ENCODE measurements at regions not wholly inside any gene's neighbourhood (a gene's known extent, or its start where the extent isn't known, plus 50 kb on each side); places are given as distances from the start of the nearest gene placed in this dataset.

DNA sequence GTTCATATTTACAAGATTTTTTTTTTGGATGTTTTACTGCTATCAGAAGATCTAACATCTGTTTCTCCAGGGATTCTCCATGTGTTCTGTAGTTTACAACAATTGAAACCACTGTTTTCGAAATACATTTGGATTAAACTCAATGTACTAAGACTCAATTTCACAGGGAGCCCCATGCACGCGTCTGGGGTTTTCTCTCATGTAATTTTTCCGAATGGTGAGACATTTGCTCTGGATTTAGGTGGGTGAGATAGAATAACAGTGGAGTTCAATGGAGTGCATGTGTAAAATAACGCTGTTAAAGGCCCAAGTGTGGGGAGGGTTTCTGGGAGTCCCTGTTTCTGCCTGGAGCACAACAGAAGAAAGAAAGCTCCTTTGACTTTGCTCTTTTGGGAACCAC, 330.3 kb downstream of the TSHZ3 start:
- DNase-seq = no peak
- H3K4me3 Mint-ChIP-seq = no peak overlapping the region
- no peaks in the 10 kb centered on the region for H3K4me1 Mint-ChIP-seq
- H3K27ac Mint-ChIP-seq = no peak overlapping the region
- H3K9me3 Mint-ChIP-seq = no peaks in the 10 kb centered on the region
- peaks cover 15% of the 10 kb centered on the region for H3K27me3 Mint-ChIP-seq (ENCODE audit: low read depth, poor library complexity)
- H3K36me3 Mint-ChIP-seq (ENCODE audit: low read depth) = no peaks in the 10 kb centered on the region
- no peak for TF ChIP-seq CTCF (IDR thresholded peaks at IDR 0.05)

DNA sequence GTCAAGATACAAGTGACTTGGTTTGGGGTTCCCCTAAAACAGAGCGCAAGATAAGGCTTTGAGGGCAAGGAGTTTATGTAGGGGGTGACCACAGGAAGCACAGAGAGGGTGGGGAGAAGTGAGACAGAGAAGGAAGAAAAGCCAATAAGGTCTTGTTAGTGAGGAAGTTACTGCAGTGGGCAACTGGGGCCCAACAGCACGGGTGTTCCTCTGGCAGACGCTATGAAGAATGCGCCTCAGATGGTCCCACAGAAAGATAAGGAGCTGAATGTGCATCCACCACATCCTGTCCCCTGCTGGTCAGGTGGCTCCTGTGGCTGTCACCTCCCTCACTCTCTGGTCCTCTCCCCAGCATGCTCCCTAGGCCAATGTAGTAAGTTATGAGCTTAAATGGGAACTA, 333.5 kb downstream of the TSHZ3 start:
- no peak overlapping the region for H3K27ac Mint-ChIP-seq
- no peak overlapping the region for H3K4me3 Mint-ChIP-seq
- no peaks in the 10 kb centered on the region for H3K9me3 Mint-ChIP-seq
- no peaks in the 10 kb centered on the region for H3K36me3 Mint-ChIP-seq (ENCODE audit: low read depth)
- H3K4me1 Mint-ChIP-seq = no peaks in the 10 kb centered on the region
- H3K27me3 Mint-ChIP-seq (ENCODE audit: low read depth, poor library complexity) = peaks cover 21% of the 10 kb centered on the region
- no peak for TF ChIP-seq CTCF (IDR thresholded peaks at IDR 0.05)
- DNase-seq = no peak

GRCh38 chr19:31014668-31015067, 334.6 kb downstream of the TSHZ3 start:
- Mint-ChIP-seq H3K36me3 (ENCODE audit: low read depth) (no peaks in the 10 kb centered on the region), H3K9me3 (no peaks in the 10 kb centered on the region), H3K27ac (no peak overlapping the region), H3K27me3 (ENCODE audit: low read depth, poor library complexity) (peaks cover 21% of the 10 kb centered on the region), H3K4me3 (no peak overlapping the region), H3K4me1 (no peaks in the 10 kb centered on the region)
- TF ChIP-seq CTCF (IDR thresholded peaks at IDR 0.05) = no peak
- no peak for DNase-seq

DNA sequence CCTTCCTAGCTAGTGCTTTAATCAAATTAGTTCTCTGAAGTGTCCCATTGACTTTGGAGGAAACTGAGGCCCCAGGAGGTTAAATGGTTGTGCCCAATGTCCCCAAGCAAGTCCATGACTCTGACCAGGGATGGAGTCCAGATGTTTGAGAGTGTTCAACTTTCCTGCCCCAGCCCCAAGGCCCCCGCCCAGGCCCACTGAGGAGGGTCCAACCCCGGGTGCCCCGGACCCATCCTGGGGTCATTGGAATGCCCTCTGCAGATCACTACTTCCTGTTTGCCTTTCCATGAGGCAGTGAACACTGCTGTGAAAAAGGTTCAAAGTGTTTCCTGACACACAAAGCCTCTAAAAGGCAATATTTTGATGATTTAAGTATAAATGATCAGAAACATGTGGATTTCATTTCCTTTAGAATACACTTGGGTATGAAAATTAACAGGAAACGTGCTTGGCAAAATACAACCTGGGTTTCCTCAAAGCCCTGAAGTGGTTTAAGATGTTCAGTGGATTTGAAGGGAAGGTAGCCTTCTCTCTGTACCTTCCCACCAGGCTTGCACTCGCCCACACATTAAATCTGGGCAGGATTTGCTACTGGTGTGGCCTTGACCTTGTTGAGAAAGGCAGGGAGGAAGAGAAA, 335.7 kb downstream of the TSHZ3 start:
- Mint-ChIP-seq H3K9me3 (no peaks in the 10 kb centered on the region), H3K27ac (no peak overlapping the region), H3K4me1 (no peaks in the 10 kb centered on the region), H3K27me3 (ENCODE audit: low read depth, poor library complexity) (peaks cover 21% of the 10 kb centered on the region), H3K36me3 (ENCODE audit: low read depth) (no peaks in the 10 kb centered on the region), H3K4me3 (no peak overlapping the region)
- TF ChIP-seq CTCF (IDR thresholded peaks at IDR 0.05) = no peak
- DNase-seq = no peak

- no peaks in the 10 kb centered on the region for H3K36me3 Mint-ChIP-seq (ENCODE audit: low read depth)
- H3K27ac Mint-ChIP-seq = no peak overlapping the region
- peaks cover 20% of the 10 kb centered on the region for H3K27me3 Mint-ChIP-seq (ENCODE audit: low read depth, poor library complexity)
- no peak for TF ChIP-seq CTCF (IDR thresholded peaks at IDR 0.05)
- H3K4me3 Mint-ChIP-seq = no peak overlapping the region
- H3K9me3 Mint-ChIP-seq = no peaks in the 10 kb centered on the region
- DNase-seq = no peak
- peaks cover 16% of the 10 kb centered on the region for H3K4me1 Mint-ChIP-seq
Measured at GRCh38 chr19:31002518-31003244, 346.6 kb downstream of the TSHZ3 start.

DNA sequence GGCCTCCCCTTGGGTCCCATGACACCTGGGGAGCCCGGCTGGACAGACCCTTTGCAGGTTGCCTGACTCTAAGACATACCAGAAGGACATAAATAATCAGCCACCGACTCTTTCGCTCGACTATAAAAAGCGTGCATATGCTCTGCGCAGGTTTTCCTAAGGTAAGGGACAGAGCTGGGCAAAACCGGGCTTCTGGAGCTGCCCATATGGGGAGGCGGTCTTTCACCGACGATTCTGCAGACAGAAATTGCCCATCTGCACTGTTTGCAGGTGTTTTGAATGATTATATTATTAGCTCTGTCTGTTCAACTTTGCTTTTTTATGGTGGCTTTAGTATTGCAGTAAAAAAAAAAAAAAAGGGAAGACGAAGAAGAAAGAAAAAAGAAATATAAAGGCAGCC, 347.2 kb downstream of the TSHZ3 start:
- H3K36me3 Mint-ChIP-seq (ENCODE audit: low read depth) = no peaks in the 10 kb centered on the region
- peaks cover 20% of the 10 kb centered on the region for H3K27me3 Mint-ChIP-seq (ENCODE audit: low read depth, poor library complexity)
- peaks cover 16% of the 10 kb centered on the region for H3K4me1 Mint-ChIP-seq
- no peak overlapping the region for H3K4me3 Mint-ChIP-seq
- H3K27ac Mint-ChIP-seq = no peak overlapping the region
- H3K9me3 Mint-ChIP-seq = no peaks in the 10 kb centered on the region
- DNase-seq = no peak
- TF ChIP-seq CTCF (IDR thresholded peaks at IDR 0.05) = no peak

Data from nephron progenitor cell (in vitro differentiated cells).